Heart right ventricle (tissue), 16 donors: ENCODE measurements at regions not wholly inside any gene's neighbourhood (a gene's known extent, or its start where the extent isn't known, plus 50 kb on each side); places are given as distances from the start of the nearest gene placed in this dataset.
"Not testable (repeated sequence)": the region's sequence is repeated elsewhere in the genome, so short reads cannot be mapped to it uniquely, and the experiment has no call there.

Source experiments
- ATAC-seq, 8 donors: fragments of 200-7000 bp; cut with Tn5 transposase; one replicate each; pipeline ENCODE4 v1.9.1; 2020; ENCODE audit warnings: mild to moderate bottlenecking in 8 of 8, moderate library complexity in 8 of 8, moderate number of reproducible peaks in 1 of 8
- DNase-seq, 2 donors: peaks; one replicate each; pipeline ENCODE4 v3.0.0-alpha.2; 2020
- H3K27ac ChIP-seq, 10 donors: fragments of 200-600 bp; sonication (generic) in 2 of 10; one replicate each; pipeline versions ENCODE4 v1.5.0 to v1.8.0; 2020 to 2022; ENCODE audit warnings: mild to moderate bottlenecking in 3 of 10
- H3K27me3 ChIP-seq, 7 donors: fragments of 200-600 bp; one replicate each; pipeline ENCODE4 v1.8.0; 2021 to 2022; ENCODE audit warnings: mild to moderate bottlenecking in 2 of 7
- H3K36me3 ChIP-seq, 9 donors: fragments of 200-600 bp; sonication (generic) in 1 of 9; one replicate each; pipeline versions ENCODE4 v1.5.0 to v1.8.0; 2020 to 2022; ENCODE audit warnings: mild to moderate bottlenecking in 2 of 9
- H3K4me1 ChIP-seq, 9 donors: fragments of 200-600 bp; sonication (generic) in 1 of 9; one replicate each; pipeline versions ENCODE4 v1.5.0 to v1.8.0; 2020 to 2022; ENCODE audit warnings: mild to moderate bottlenecking in 4 of 9
- H3K4me3 ChIP-seq, 10 donors: fragments of 200-600 bp; sonication (generic) in 2 of 10; one replicate each; pipeline versions ENCODE4 v1.5.0 to v1.8.0; 2020 to 2022; ENCODE audit warnings: mild to moderate bottlenecking in 7 of 10, moderate library complexity in 2 of 10
- H3K9me3 ChIP-seq, 11 donors: fragments of 200-600 bp in 10 of 11; sonication (generic) in 2 of 11; one replicate each; pipeline versions ENCODE4 v1.5.0 to v1.8.0; 2013 to 2022; ENCODE audit warnings: mild to moderate bottlenecking in 2 of 11, control low read depth in 1 of 11, moderate library complexity in 1 of 11
- WGBS, 2 donors: extraction: QIAGEN DNeasy Blood & Tissue Kit; methylation state at CpG; one replicate each; pipeline ENCODE4 v1.1.7; 2013; ENCODE audit warnings: inconsistent platforms in 1 of 2; 5-methylcytosine and 5-hydroxymethylcytosine counted together
- intact Hi-C, 10 donors: fragments of 100-400 bp; cut with DNase I; formaldehyde crosslinking; loops; one replicate each; pipeline versions ENCODE4 v1.11.1 to v1.14.2; 2022
- TF ChIP-seq, protein P1 (sequence below), 9 donors: fragments of 200-600 bp; sonication (generic) in 2 of 9; IDR thresholded peaks; one replicate each; pipeline versions ENCODE4 v1.5.0 to v1.8.0; 2021 to 2022; ENCODE audit warnings: antibody characterized with exemption in 9 of 9, mild to moderate bottlenecking in 5 of 9, moderate library complexity in 1 of 9
- donor health status: Arrhythmogenic right ventricular cardiomyopathy.
- donor health status: ischemic (EF 13 %, LVEDD 7.1; RV severe dilation, severe dysfunction).
- donor health status: healthy with polysubstance abuse.
- donor health status: DM: no; HTN: yes; CAD: no.
- donor health status: DM: no; HTN: no; CAD: no.
- donor health status: ischemic (EF 25% LVEDD 6.9; RV normal size, moderate dysfunction).
- donor health status: ischemic (EF 25% LVEDD 5.7; RV mildly dilated, moderate dysfunction).
- donor health status: healthy.
- donor health status: DM: yes; HTN: yes; CAD: no.
- donor health status: Ischemic cardiomyopathy.
- donor health status: ischemic (EF 35%, LVEDD 5.7; RV mildly dilated, moderate dysfunction).
- donor health status: nonischemic (EF 11% LVEDD 7.7; RV severe dilation, severe dysfunction).
- donor health status: DM: yes; HTN: yes; CAD: no.
- donor health status: PGD.
- donor health status: ischemic (EF 29% LVEDD 5.4; RV normal size, mild dysfunction).
- donor health status: nonischemic (EF 23%, LVEDD 6.1; RV moderate dilation, normal function).

- H3K4me3 ChIP-seq, H3K36me3 ChIP-seq, DNase-seq, H3K27me3 ChIP-seq, H3K4me1 ChIP-seq, H3K27ac ChIP-seq, ATAC-seq, H3K9me3 ChIP-seq, intact Hi-C loops: not testable (repeated sequence)
- WGBS, 2 donors: 93 to 95% methylated on average over 2 of the region's 2 CpGs
Observed at GRCh38 chr14:34381304-34381703, 80.7 kb downstream of the SPTSSA start.

GRCh38 chr14:34380471-34380845 lies 81.6 kb downstream of the SPTSSA start:
- no peak for ATAC-seq
- no peaks in the 10 kb centered on the region for H3K36me3 ChIP-seq
- intact Hi-C loops: no loop called here

GRCh38 chr14:34379816-34380470 lies 82.1 kb downstream of the SPTSSA start:
- no peak for DNase-seq
- Histone ChIP-seq H3K4me3 (no peak overlapping the region), H3K36me3 (no peaks in the 10 kb centered on the region), H3K9me3 (no peaks in the 10 kb centered on the region), H3K27ac (peak overlapping the region in 2 of 10 donors; percentile 7 to 50), H3K4me1 (peaks cover 0 to 6% (median 0%) of the 10 kb centered on the region in 9 donors), H3K27me3 (peaks cover 0 to 10% (median 0%) of the 10 kb centered on the region in 7 donors)
- ATAC-seq: no peak
- TF ChIP-seq, protein P1, sequence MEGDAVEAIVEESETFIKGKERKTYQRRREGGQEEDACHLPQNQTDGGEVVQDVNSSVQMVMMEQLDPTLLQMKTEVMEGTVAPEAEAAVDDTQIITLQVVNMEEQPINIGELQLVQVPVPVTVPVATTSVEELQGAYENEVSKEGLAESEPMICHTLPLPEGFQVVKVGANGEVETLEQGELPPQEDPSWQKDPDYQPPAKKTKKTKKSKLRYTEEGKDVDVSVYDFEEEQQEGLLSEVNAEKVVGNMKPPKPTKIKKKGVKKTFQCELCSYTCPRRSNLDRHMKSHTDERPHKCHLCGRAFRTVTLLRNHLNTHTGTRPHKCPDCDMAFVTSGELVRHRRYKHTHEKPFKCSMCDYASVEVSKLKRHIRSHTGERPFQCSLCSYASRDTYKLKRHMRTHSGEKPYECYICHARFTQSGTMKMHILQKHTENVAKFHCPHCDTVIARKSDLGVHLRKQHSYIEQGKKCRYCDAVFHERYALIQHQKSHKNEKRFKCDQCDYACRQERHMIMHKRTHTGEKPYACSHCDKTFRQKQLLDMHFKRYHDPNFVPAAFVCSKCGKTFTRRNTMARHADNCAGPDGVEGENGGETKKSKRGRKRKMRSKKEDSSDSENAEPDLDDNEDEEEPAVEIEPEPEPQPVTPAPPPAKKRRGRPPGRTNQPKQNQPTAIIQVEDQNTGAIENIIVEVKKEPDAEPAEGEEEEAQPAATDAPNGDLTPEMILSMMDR (IDR thresholded peaks at IDR 0.05): no peak
- intact Hi-C loops: no loop called here
- WGBS, 2 donors: 41 to 48% methylated on average over 4 of the region's 4 CpGs

More at GRCh38 chr14:34380471-34380845, 81.6 kb downstream of the SPTSSA start:
- DNase-seq: no peak
- Histone ChIP-seq H3K4me3 (no peak overlapping the region), H3K4me1 (peaks cover 0 to 1% (median 0%) of the 10 kb centered on the region in 9 donors), H3K27ac (no peak overlapping the region), H3K9me3 (no peaks in the 10 kb centered on the region), H3K27me3 (peaks cover 0 to 10% (median 0%) of the 10 kb centered on the region in 7 donors)
- WGBS, 2 donors: 78 to 81% methylated on average over 4 of the region's 4 CpGs
- TF ChIP-seq, protein P1 (IDR thresholded peaks at IDR 0.05): no peak

DNA sequence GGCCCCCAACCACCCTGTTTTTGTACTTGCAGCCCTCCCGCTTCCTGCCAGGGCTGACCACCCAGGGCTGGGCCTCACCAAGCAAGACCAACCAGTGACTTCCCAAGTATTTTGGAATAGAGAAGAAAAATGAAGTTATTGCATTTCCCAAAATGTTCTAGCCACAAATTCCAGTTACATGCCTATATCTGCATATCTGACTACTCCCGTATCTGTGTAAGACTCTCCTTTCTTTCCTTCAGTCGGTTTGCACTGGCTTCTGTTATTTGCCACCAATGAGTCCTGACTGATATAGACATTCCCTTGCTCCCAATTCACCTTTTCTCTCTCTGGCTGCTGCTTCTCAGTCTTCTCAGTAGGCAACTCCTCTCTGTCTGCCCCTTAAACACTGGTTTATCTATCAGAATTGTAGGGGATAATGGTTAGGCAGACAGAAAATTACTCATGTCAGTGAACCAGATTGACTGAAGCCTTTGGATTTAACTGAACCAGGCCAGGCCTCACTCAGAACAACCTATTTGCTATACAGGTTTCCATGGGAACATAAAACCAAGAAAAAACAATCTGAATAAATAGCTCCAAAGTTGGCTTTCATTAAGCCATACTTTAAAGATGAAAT lies 85.3 kb downstream of the SPTSSA start:
- Histone ChIP-seq H3K4me3 (no peak overlapping the region), H3K36me3 (no peaks in the 10 kb centered on the region), H3K27ac (no peak overlapping the region), H3K9me3 (no peaks in the 10 kb centered on the region), H3K4me1 (peaks cover 0 to 18% (median 0%) of the 10 kb centered on the region in 9 donors), H3K27me3 (no peaks in the 10 kb centered on the region)
- TF ChIP-seq, protein P1 (IDR thresholded peaks at IDR 0.05): no peak
- no peak for ATAC-seq
- no peak for DNase-seq
- 89 to 93% methylated on average over 3 of the region's 3 CpGs for WGBS, 2 donors
- intact Hi-C loops: no loop called here
